ENCODE measurements at regions not wholly inside any gene's neighbourhood (a gene's known extent, or its start where the extent isn't known, plus 50 kb on each side); places are given as distances from the start of the nearest gene placed in this dataset.
"Not testable (repeated sequence)": the region's sequence is repeated elsewhere in the genome, so short reads cannot be mapped to it uniquely, and the experiment has no call there.

GRCh38 chr6:112591329-112591728 is 244.2 kb downstream of the RFPL4B start:
- no peak for DNase-seq

- DNase-seq = no peak
Measured at GRCh38 chr6:112592159-112592558, 245.0 kb downstream of the RFPL4B start.

- no peak for DNase-seq
Measured at GRCh38 chr6:112594886-112595594, 247.9 kb downstream of the RFPL4B start.

GRCh38 chr6:112595841-112596240 is 248.7 kb downstream of the RFPL4B start:
- no peak for DNase-seq

- no peak for DNase-seq
Measured at GRCh38 chr6:112597176-112597575, 250.0 kb downstream of the RFPL4B start.

GRCh38 chr6:112600168-112600567 is 253.0 kb downstream of the RFPL4B start:
- no peak for DNase-seq

- no peak for DNase-seq
Measured at GRCh38 chr6:112603726-112604125, 256.6 kb downstream of the RFPL4B start.

GRCh38 chr6:112606656-112607435 is 259.7 kb downstream of the RFPL4B start:
- DNase-seq = no peak

- DNase-seq = not testable (repeated sequence)
Measured at GRCh38 chr6:112608925-112609324, 261.8 kb downstream of the RFPL4B start.

- no peak for DNase-seq
Measured at GRCh38 chr6:112613410-112613809, 266.3 kb downstream of the RFPL4B start.

- DNase-seq = no peak
Measured at GRCh38 chr6:112618849-112619248, 271.7 kb downstream of the RFPL4B start.

- DNase-seq = no peak
Measured at GRCh38 chr6:112620812-112621569, 273.9 kb downstream of the RFPL4B start.

GRCh38 chr6:112622036-112622435 is 274.9 kb downstream of the RFPL4B start:
- DNase-seq = no peak

- DNase-seq = no peak
Measured at GRCh38 chr6:112626468-112627082, 279.4 kb downstream of the RFPL4B start.

- DNase-seq = no peak
Measured at GRCh38 chr6:112634376-112634775, 287.2 kb downstream of the RFPL4B start.

- DNase-seq = no peak
Measured at GRCh38 chr6:112636650-112637262, 289.6 kb downstream of the RFPL4B start.

- no peak for DNase-seq
Measured at GRCh38 chr6:112639391-112639831, 292.3 kb downstream of the RFPL4B start.

- no peak for DNase-seq
Measured at GRCh38 chr6:112640891-112641290, 293.8 kb downstream of the RFPL4B start.

- no peak for DNase-seq
Measured at GRCh38 chr6:112649853-112650252, 302.7 kb downstream of the RFPL4B start.

GRCh38 chr6:112651239-112651638 is 304.1 kb downstream of the RFPL4B start:
- no peak for DNase-seq

- no peak for DNase-seq
Measured at GRCh38 chr6:112659912-112660311, 312.8 kb downstream of the RFPL4B start.

- no peak for DNase-seq
Measured at GRCh38 chr6:112660626-112661025, 313.5 kb downstream of the RFPL4B start.

- no peak for DNase-seq
Measured at GRCh38 chr6:112663698-112664097, 316.6 kb downstream of the RFPL4B start.
